NCI-H128 (cell line): ENCODE measurements at regions not wholly inside any gene's neighbourhood (a gene's known extent, or its start where the extent isn't known, plus 50 kb on each side); places are given as distances from the start of the nearest gene placed in this dataset.

Source experiments
- DNase-seq: peaks from one replicate; lab custom pipeline; 2025; ENCODE audit not compliant: unreplicated experiment; lab: John Stamatoyannopoulos, UW

DNA sequence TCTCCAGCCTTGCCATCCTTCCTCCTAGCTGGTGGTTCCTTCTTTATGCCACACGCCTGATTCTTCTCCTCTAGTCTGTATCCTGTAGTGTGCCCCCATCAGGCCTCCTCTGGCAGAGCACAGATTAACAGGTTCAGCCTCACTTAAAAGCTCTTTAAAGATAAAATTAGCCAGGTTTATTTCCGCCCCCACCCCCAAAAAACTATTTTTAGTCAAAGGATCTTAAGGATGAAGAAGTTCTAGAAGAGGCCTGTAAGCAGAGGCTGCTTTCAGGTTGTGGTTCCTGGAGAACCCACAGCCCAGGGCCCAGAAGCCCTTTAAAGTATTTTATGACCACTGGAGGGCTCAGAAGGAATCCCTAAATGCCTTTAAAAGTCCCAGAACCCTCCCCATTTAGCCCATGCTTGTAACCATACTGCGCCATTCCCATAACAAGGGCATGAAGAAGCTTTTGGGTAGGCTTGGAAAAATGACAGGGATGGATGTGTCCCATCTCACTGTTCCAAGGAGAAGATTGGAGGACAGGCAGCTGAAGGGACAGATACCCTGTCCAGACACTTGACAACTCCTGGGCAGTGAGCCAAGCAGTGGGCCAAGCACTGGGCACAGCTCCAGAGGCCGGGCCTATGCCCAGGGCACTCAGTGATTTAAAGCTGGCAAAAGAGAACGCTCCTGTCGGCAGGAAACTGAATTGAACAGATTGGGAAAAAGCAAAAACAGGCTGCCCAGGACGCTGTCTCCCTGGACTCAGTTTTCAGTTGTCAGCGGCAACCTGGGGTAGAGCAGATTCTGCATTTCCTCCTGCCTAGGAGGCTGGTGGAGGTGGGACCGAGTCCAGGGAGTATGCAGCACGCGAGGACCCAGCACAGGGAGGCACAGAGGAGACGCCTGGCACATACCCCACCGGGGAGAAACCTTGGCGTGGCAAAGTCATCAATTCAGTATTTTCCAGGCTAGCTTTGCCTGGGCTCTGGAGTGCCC is 106.3 kb upstream of the SSBP2 start:
- DNase-seq = peak; percentile 19

DNA sequence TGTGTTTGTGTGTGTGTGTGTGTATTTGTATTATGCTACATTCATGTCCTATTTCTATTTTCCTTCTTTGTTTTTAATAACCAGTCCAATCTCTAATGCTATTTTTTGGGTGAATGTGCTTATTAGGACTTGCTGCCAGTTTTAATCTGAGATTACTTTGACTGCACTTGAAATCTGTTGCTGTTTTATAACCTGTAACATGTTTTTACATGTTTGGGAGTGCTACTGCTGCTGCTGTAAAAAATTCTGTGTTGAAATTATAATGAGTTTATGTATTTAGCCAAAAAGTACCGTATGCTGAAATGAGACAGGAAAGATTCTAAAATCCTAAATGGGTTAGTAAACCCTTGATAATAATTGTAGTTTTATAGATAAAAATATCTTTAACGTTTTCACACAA is 104.7 kb upstream of the SSBP2 start:
- no peak for DNase-seq

DNA sequence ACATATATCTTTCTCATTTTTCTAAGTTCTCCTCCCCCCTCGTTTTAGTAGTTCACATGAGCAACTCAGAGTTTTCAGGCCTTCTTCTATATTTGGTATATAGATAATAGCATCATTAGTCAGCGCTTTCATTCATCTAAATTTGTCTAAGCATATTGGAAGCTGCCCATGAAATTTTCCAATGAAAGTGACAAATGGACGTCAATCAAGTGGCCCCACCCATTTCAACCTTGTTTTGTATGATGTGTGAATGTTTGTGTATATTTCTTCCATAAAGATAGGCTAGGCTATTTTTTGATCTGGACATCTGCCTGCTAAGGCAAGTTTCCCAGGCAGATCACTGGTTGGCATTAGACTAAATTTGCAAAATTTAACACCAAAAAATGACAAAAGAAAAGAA is 104.0 kb upstream of the SSBP2 start:
- DNase-seq = no peak

DNA sequence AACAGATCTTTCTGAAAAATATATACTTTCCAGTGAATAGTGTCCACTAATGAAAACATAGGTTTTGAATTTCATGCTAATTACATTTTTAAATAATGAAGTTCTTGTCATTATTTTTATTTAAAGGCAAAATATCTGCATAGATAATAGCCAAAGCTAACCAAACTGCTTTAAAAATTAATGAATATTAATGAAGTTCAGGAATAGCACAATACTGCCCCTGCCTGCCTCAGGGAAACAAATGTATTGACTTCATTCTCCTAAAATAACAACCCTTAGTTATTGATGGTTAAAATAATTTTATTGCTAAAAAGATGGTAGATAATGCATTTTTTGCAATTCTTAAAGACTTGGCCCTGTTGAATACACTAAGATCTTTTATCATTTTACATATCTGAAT is 103.6 kb upstream of the SSBP2 start:
- no peak for DNase-seq

DNA sequence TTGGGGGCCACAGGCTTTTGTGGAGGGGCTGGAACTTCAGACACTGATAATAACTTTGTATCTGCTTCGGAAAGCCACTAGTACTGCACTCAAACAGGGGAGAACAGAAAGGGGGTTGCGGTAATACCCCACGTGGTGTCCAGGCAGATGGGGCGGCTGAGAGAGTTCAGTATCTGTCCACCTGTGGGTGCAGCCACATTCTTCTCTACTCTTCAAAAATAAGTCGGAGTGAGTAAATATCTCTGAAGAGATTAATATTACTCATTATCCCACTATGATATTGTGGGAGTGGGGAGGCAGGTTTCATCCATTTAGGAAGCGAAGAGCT is 102.1 kb upstream of the SSBP2 start:
- DNase-seq = no peak

DNA sequence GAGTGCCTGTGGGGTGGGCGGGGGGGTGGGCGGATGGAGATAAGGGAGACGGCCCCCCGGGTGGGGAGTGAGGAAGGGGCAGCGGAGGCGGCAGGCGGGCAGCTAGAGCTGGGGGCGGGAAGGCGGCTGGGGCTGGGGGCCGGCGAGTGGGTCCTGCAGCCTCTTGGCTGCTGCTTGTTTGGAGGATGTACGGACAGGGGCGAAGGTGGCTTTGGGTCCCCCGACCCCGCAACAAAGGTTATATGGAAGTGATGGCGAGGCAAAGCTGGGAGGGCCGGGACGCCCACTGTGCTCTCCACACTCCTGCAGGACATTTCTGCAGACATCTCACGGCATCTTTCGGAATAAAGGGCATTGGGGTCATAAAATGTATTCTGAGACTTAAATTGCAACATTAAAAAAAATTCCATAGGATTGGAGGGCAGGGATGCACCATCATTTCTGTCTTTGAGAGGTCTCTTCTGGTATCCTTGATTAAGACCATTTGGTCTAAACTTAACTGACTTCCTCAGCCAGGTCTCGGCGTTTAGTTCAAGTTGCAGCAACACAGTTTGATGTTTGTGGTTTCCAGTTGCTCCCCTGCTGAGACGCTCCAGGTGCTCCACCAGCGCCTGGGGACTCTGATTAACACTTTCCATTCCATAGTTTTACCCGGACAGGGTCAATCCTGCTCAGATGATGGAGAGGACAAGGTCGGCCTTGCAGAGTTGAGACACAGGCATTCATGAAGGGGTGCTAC is 101.6 kb upstream of the SSBP2 start:
- DNase-seq = peak; percentile 9

DNA sequence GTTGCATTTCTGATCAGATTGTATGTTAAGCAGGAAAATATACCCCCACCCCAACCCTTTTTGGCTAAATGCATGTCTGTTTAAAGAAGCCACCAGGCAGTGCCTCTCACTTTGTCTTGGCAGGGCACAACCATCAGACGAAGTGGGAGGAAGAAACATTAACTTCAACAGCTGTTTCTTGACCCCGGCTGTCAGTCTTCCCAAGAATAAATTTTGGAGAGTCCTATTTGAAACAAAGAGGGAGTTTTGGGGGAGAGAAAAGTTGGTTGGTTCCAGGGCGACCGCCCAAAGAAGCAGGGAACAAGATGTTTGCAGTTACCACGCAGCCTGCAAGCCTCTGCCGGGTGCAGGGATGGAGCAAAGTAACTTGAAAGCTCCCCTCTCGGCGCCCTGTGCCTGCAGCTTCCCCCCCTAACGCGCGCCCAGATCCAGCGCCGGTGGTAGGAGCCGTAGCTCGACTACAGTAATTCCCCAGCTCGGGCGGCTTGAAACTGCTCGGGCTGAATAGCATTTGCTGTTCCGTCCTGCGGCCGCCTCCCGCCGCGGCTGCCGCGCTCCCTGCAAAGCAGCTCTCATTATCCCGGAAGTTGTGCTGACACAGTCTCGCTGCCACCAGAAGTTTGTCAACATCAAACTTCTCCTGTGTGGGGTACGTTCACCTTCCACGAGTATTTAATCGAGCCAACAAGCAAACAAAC is 100.7 kb upstream of the SSBP2 start:
- DNase-seq = peak; percentile 88

DNA sequence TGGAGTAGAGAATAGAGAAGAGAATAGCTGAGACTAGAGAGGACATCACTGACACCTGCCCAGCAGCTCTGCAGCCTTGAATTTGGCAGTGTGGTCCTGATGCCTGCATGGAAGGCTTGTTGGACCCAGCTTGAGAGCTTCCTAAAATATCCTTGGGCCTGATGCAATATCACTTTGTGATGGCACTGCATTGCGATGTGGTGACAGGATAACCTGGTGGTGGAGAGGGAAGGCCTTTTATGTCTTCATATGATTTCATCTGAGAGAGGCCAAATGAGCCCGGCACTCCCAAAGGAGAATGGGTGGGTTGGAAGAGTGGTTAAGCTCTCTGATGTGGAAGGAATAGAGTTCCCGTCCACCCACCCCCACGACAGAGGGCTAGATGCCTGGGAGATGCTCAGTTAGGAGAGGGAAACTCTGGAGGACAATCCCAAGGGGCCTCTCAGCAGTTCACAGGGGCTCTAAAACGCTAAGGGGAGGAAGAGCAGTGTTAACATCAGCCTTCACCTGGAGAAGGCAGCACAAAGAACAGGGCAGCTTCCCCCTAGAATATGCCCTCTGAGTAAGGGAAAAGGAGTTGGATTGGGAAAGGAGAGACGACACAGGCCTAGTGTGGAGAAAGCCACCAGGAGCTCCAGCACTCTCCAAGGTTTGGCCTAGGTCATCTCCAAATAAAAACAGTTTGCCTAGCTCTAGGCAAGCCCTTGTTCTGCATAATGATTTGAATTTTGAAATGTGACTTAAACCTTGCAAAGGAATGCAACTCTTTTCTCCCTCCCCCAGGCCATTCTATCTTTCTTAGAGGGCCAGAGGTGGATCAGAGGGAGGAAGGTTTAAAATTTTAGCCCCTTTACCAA is 99.8 kb upstream of the SSBP2 start:
- DNase-seq = no peak

DNA sequence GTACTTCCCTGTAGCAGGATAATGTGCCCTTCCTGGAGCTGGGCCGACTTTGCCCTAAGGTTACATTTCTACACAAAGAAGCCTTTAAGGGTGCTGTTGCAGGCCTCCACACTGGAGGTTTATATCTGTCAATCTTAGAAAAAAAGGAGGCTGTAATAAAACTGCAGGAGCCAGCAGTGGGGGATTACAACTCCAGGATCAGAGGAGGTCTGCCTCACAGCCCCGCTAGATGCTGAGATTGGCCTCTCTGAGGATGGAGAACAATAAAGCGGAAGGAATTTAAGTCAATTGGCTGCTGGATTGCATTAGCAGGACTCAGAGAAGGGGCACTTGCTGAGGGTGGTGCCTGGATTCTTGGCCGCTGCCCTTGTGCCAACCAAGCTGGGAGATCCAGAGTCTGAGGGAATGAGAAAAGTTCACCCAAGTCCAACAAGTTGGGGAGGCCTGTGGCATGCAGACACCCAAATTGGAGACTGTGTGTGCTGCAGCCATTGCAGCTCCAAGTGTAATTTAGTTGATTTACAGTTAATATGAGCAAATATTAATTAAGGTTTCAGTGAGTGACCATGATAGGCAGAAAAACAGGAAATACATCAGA is 99.0 kb upstream of the SSBP2 start:
- DNase-seq = no peak

DNA sequence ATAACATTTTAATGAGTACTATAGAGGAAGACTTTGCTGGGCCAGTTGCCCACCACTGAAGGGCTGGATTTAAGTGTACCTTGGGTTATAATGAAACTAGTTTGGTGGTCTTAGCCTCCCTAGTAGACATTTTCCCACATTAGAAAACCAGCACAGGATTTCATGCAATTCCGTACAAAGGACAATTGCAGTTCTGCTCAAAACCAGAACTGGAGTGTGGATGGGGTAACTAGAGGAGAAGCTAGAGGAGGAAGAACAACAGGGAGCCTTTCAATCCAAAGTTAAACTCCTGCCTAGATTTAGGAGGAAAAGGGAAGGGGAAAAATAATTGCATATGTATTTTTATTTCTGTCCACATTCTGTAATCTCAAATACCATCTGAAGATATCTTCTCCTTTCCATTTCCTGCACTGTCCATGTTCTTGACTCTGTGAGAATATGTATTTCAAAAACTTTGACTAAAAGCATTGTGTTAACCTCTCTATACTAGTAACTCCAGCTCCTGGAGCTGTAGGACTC is 97.5 kb upstream of the SSBP2 start:
- no peak for DNase-seq

DNA sequence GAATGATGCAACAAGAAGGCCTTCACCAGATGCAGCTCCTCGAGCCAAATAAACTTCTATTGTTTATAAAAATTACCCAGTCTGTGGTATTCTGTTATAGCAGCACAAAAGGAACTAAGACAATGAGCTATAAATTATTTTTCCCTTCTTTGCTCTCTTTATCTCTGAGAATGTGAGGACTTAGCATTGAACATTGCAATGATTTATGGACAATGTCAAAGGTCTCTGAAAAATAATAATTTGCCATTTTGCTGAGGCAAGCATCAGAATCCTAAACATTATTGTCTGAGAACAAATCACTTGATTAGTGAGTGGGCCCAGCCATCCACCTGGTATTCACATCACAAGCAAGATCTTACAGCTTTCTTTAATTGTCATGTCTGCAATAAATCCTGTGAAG is 95.4 kb upstream of the SSBP2 start:
- DNase-seq = no peak

DNA sequence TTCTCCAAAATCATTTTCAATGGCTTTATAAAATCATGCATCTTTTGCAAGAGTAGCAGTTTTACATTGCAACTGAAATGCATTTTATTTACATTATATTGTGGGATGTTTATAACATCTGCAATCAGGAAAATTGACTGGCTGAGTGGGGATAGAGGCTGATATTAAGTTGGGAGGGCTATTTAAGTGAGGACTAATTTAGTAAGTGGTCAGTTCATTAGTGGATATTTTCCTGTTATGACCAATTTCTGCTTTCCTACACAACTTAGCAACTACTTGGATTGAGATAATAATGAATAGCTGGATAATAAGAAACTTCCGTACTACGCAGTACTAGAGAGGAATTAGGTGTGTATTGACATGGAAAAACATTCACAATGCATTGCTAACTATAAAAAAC is 92.9 kb upstream of the SSBP2 start:
- DNase-seq = no peak

DNA sequence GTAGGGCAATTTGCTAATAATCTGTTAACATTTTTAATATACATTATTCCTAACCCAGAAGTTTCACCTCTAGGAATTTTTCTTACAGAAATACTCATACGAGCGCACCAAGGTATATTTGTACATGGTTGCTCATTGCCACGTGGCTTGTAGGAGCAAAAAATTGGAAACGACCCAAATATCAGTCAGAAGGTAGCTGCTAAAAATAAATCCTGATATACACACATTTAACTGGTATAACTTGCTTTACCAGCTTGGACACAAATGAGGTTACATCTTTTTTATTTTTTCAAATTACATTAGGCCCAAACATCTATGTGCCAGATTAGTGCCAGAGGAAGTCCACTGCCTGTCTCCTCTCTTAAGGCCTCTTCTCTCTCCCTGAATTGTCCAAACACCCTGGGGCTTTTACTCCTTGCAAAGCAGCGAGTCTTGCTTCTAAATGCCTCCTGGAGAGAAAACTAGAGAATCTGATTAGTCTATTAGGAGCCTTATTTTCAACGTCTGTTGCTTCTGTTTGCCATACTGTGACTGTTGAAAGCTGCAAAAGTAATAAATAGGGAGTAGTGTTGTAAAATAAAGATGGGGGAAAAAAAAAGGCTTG is 92.0 kb upstream of the SSBP2 start:
- no peak for DNase-seq

DNA sequence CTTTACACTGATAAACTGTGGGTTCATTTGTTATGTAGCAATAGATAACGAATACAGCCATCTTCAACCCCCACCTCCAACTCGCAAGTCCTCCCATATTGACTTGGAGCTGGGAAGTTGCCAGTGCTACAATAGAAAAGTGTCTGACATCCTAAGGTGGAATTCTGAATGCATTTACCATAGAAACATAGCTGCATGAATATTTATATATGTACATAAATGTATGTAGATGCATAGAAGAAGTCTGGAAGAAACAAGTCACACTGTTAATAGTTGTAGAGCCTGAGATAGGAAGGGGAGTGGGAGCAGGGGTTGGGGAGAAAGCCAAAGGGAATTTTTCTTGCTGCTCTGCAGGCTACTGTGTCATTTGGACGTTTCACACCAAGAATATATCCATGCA is 88.1 kb upstream of the SSBP2 start:
- no peak for DNase-seq

DNA sequence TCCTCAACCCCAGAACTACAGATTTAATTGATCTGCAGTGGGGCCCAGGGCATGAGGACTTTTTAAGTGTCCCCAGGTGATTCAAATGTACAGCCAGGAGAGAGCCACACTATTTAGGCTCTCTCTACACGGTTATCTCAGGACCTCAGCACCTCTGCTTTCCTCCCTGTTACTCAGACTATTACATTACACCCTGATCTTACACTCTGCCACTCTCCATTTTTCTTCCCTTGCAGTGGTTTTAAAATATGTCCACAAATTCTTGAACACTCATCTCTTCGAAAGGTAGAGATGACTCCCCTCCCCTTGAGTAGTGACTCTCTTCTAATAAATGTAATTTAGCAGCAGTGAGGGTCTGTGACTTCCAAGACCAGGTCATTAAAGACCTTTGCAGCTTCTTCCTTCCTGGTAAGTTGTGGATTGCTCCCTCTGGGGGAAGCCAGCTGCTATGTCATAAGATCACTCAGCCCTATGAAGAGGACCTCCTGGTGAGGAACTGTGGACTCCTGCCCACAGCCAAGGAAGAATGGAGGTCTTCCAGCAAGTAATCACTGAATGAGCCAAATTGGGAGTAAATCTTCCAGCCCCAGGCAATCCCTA is 87.5 kb upstream of the SSBP2 start:
- no peak for DNase-seq

DNA sequence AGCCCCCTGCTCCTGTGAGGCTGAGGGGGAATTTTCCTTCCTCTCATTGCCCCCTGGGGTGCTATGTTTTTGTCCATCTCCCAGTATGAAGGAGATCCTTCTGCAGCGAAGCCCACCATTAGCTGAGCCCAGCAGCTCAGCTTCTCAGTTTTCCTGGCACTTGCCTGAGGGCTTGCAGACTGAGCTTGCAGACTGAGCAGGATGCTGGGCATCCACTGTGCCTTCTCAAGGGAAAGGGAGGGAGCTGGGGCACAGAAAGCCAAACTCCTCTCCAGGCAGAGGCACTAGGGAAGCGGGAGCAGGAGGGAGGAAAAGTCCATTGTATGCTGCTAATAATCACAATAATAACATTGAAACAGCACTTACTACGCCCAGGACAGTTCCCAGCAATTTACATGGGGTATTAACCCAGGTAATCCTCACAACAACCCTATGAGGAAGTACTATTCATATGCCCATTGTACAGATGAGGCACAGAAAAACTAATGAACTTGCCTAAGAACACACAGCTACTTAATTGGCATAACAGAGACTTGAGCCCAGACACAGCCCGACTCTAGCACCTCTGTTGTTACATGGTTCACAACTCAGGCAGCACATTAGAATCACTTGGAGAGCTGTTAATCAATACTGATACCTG is 86.9 kb upstream of the SSBP2 start:
- no peak for DNase-seq

DNA sequence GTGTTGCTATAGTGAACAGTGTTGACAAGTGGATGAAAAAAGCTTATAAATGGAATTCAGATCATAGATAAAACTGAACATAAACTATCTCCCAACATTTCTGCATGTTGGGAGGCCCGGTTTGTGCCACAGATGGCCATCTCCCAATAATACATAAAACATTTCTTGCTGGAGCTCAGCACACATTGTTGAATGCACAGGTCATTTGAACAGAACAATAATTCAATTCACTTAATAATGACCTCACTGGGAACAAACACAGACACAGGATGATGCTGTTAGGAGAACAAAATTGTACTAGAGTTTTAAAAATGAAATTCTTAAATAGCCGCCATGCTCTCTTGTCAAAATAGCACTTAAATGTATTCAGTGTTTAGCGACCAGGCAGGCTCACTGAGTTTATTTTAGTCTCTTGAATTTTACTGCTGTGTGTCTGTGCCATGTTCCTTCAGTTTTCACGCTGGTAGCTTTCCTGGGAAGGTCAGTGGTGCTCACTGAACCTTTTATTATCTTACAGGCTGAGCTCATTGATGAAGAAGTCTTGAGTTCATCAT is 85.0 kb upstream of the SSBP2 start:
- DNase-seq = no peak

DNA sequence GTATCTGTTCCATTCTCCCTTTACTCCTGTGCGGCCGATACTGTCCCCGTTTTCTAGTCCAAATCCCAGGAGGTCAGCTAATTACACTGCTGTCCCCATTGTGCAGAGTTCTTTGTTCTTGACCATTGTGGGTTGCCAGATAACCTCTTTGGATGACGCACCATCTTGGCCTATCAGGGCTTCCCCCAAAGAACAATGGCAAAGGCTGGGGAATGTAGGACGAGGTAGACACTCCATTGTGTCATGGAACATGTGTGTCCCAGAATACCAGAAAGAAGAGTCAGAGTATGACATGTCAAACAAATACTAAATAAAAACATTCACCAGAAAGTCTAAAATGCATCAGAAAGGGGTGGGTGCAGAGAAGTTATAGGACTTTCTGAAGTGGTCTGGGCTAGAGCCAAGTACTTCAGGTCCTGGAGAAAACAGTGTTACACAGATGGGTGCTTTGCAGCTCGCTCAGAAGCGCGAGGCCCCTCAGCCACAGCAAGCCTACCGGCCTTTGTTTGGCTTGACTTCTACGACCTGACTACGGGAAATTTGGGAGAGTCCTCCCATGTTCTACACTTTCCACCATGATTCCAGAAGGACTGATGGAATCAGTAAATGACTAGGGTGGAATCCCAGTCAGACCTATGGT is 83.2 kb upstream of the SSBP2 start:
- DNase-seq = no peak
